GM21529 (cell line): ENCODE measurements at regions not wholly inside any gene's neighbourhood (a gene's known extent, or its start where the extent isn't known, plus 50 kb on each side); places are given as distances from the start of the nearest gene placed in this dataset.

Experiments used
- ATAC-seq: cut with Tn5 transposase; IDR thresholded peaks from one replicate; pipeline ENCODE4 v1.9.1; 2021; ENCODE audit not compliant: unreplicated experiment

DNA sequence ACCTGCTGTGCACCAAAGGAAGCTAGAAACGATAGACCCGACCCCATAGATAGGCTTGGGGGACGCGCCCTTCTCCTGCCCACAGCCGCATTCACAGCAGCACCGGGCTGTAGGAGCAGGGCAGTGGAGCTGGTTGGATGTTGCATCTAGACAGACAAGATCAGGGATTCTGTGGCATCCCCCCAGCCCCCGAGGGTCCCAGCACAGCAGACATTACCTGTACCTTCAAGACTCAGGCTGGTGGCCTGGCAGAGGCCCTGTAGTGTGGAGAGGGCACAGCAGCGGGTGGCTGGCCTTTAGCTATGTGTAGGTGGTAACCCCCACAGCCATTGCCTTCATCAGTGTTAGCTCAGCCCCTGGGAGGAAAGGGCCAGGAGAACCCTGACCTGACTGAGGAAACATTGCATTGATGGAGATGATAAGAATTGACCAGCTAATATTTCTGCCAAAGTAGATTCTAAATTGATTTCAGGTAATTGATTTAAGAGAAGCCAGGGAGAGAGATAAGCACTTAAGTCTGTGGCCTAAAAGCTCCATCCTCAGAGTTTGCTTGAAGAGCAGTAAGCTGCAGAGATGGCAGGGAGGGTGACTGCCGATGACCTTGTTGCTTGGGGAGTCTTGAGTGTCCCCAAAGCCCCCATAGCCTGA is 269.4 kb downstream of the TLE3 start:
- ATAC-seq = no peak

GRCh38 chr15:69829974-69830373 is 267.7 kb downstream of the TLE3 start:
- no peak for ATAC-seq

DNA sequence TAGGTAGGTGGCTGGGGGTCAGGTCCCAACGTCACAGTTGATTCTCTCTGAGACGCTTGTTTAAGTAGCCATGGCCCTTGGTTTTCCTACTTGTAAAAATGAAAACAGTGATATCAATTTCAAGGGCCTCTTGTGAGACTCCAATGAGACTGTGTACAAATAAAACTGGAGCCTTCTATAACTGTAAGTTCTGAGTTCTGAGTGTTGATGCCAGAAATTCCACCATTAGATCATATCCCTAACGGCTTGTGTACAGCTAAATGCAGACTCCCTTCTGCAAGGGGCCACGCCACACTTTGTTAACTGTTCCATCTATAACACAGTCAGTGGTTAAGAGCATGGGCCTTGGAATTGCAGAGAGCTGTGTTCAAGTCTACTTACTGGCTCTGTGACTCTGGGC is 267.3 kb downstream of the TLE3 start:
- ATAC-seq = no peak

- ATAC-seq = no peak
Measured at GRCh38 chr15:69830876-69831275, 266.8 kb downstream of the TLE3 start.

DNA sequence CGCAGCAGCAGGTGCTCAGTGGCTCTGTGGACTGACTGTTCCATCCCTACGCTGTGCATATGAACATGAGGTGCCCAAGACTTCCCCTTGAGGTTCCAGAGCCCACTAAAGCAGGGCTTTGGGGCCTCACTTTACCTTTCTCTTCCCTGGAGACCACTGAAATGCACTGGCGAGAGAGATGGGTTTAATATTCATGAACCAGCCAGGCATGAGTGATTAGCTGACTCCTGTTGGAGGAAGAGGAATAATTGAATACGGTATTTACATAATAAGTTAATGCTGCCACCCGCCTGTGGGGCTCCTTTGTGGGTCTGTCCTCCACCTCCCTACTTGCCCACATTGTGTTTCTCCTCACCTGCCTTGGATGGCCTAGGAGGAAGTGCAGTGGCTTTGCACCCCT is 263.4 kb downstream of the TLE3 start:
- no peak for ATAC-seq

DNA sequence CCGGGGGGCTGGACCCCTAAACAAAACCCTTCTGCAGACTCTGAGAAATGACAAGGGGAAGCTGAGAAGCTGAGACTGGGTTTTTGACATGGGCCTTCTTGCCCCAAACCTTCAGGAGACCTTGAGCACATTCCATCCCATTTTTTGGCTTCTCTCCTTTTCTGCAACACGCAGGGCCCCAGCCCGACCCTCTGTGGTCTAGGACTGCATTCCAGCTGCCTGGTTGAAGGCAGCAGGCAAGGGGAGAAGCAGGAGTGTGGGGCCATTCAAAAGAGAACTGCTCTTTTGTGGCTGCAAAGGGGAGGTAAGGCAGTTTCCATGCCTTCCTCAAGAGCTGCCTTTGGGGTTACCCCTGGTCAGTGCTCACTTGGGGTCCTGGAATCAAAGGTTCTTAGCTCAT is 263.0 kb downstream of the TLE3 start:
- no peak for ATAC-seq

- no peak for ATAC-seq
Measured at GRCh38 chr15:69836048-69836447, 261.7 kb downstream of the TLE3 start.

GRCh38 chr15:69836526-69837230 is 261.0 kb downstream of the TLE3 start:
- no peak for ATAC-seq

DNA sequence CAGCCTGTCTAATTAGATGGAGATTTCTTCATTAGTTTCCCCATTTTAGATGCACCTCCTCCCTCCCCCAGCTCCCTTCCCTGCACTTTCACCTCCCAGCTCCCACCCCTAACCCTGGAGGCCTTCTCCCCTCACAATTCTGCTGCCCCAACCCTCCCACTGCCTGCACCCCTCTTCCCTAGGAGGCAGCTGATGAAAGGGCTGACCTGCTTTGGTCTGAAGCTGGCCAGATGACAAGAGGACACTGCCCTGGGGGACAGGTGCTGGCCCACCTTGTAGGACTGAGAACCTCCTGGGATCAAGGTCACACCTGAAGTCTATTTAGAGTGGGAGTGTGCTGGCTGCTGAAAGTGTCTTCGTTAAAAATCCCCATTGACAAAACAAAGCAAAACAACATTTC is 259.4 kb downstream of the TLE3 start:
- no peak for ATAC-seq

- no peak for ATAC-seq
Measured at GRCh38 chr15:69838994-69839393, 258.7 kb downstream of the TLE3 start.

- ATAC-seq = no peak
Measured at GRCh38 chr15:69841113-69841828, 256.4 kb downstream of the TLE3 start.

GRCh38 chr15:69842851-69843250 is 254.9 kb downstream of the TLE3 start:
- no peak for ATAC-seq

- no peak for ATAC-seq
Measured at GRCh38 chr15:69843276-69843899, 254.3 kb downstream of the TLE3 start.

GRCh38 chr15:69843900-69844304 is 253.8 kb downstream of the TLE3 start:
- no peak for ATAC-seq

- ATAC-seq = no peak
Measured at GRCh38 chr15:69845159-69845558, 252.6 kb downstream of the TLE3 start.

GRCh38 chr15:69847625-69848024 is 250.1 kb downstream of the TLE3 start:
- ATAC-seq = no peak

DNA sequence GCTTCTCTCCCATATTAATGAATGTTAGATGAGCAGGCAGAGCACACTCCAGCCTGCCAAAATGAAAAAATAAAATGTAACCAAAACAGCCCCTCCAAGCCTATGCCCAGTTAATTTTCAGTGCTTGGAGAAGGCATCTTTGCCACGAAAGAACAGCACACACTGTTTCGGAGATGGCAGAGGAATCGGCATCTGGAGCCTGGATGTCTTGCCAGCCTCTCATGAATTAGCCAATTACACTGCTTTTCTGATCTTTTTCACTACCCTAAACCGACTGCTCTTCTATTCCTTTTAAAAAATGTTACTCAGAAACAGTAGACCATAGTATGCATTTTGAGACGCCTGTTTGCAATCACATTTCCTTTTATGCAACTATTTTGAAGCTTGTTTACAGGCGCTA is 249.6 kb downstream of the TLE3 start:
- ATAC-seq = no peak

GRCh38 chr15:69848551-69849231 is 249.0 kb downstream of the TLE3 start:
- no peak for ATAC-seq

GRCh38 chr15:69849232-69849610 is 248.5 kb downstream of the TLE3 start:
- ATAC-seq = no peak

DNA sequence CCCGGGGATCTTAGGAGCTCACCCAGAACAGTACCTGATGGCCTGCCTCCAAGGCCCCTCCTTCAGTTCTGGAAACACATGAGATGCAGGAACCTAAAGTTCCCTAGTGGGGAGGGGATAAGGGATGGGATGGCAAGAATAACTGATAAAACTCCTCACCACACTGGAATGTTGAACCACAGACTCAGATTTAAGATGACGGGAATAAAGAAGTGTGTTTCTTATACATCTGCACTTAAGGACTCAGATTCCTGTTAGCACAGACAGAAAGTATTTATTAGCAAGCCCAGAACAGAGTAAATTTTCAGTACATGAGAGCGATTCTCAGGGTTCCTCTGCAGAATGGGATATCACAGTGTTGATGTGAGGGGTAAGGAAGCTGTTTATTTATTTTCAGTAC is 245.2 kb downstream of the TLE3 start:
- no peak for ATAC-seq

DNA sequence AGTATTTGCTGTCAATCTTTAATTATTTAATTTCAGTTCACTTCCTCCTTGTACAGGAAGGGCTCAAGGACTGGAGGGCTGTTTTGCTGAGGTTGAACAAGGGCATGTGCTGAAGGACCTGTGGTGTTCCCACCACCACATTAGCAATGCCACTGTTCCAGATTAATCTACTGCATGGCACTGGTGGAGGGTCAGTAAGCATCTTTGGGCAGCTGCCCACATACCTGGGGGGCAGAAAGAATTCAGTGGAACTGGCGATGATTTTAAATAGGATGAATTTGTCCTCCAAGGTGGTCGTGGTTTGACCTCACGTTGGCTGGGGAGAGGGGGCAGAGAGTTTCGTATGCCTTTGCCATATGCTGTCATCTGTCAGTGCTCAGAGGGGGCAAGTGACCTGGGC is 244.8 kb downstream of the TLE3 start:
- ATAC-seq = no peak
